ENCODE measurements at regions not wholly inside any gene's neighbourhood (a gene's known extent, or its start where the extent isn't known, plus 50 kb on each side); places are given as distances from the start of the nearest gene placed in this dataset.
"Not testable (repeated sequence)": the region's sequence is repeated elsewhere in the genome, so short reads cannot be mapped to it uniquely, and the experiment has no call there.

GRCh38 chr3:26193558-26193957 lies 403.7 kb downstream of the OXSM start:
- no peak for DNase-seq

GRCh38 chr3:26196781-26197180 lies 406.9 kb downstream of the OXSM start:
- no peak for DNase-seq

- DNase-seq = no peak
These were observed 408.7 kb downstream of the OXSM start for GRCh38 chr3:26198609-26199008.

GRCh38 chr3:26202169-26202568 lies 412.3 kb downstream of the OXSM start:
- no peak for DNase-seq

GRCh38 chr3:26205475-26205874 lies 415.6 kb downstream of the OXSM start:
- no peak for DNase-seq

- DNase-seq = no peak
These were observed 414.4 kb upstream of the LRRC3B start for GRCh38 chr3:26208201-26208600.

- no peak for DNase-seq
These were observed 392.8 kb upstream of the LRRC3B start for GRCh38 chr3:26229801-26230200.

- no peak for DNase-seq
These were observed 389.2 kb upstream of the LRRC3B start for GRCh38 chr3:26233374-26233773.

GRCh38 chr3:26236531-26236930 lies 386.0 kb upstream of the LRRC3B start:
- no peak for DNase-seq

- no peak for DNase-seq
These were observed 385.4 kb upstream of the LRRC3B start for GRCh38 chr3:26237036-26237682.

GRCh38 chr3:26244586-26244985 lies 378.0 kb upstream of the LRRC3B start:
- not testable (repeated sequence) for DNase-seq

- DNase-seq = no peak
These were observed 377.3 kb upstream of the LRRC3B start for GRCh38 chr3:26245236-26245635.

- DNase-seq = no peak
These were observed 375.7 kb upstream of the LRRC3B start for GRCh38 chr3:26246901-26247300.

GRCh38 chr3:26247712-26248111 lies 374.9 kb upstream of the LRRC3B start:
- no peak for DNase-seq

GRCh38 chr3:26252001-26252400 lies 370.6 kb upstream of the LRRC3B start:
- no peak for DNase-seq

GRCh38 chr3:26256224-26256623 lies 366.3 kb upstream of the LRRC3B start:
- no peak for DNase-seq

GRCh38 chr3:26259176-26259575 lies 363.4 kb upstream of the LRRC3B start:
- DNase-seq = no peak

GRCh38 chr3:26260139-26260538 lies 362.4 kb upstream of the LRRC3B start:
- DNase-seq = no peak

- DNase-seq = no peak
These were observed 357.9 kb upstream of the LRRC3B start for GRCh38 chr3:26264708-26265107.

GRCh38 chr3:26271848-26272247 lies 350.7 kb upstream of the LRRC3B start:
- DNase-seq = no peak

- no peak for DNase-seq
These were observed 349.4 kb upstream of the LRRC3B start for GRCh38 chr3:26273196-26273595.

GRCh38 chr3:26279091-26279490 lies 343.5 kb upstream of the LRRC3B start:
- DNase-seq = no peak

GRCh38 chr3:26280517-26280916 lies 342.1 kb upstream of the LRRC3B start:
- no peak for DNase-seq

- DNase-seq = no peak
These were observed 341.1 kb upstream of the LRRC3B start for GRCh38 chr3:26281284-26281985.

- not testable (repeated sequence) for DNase-seq
These were observed 338.1 kb upstream of the LRRC3B start for GRCh38 chr3:26284503-26284902.

All from activated CD4-positive, CD25-positive, alpha-beta regulatory T cell treated with anti-CD3 and anti-CD28 coated beads, Interleukin-2, amount 50 U/mL, for 72 hours (primary cell).